ENCODE measurements at regions not wholly inside any gene's neighbourhood (a gene's known extent, or its start where the extent isn't known, plus 50 kb on each side); places are given as distances from the start of the nearest gene placed in this dataset.

DNA sequence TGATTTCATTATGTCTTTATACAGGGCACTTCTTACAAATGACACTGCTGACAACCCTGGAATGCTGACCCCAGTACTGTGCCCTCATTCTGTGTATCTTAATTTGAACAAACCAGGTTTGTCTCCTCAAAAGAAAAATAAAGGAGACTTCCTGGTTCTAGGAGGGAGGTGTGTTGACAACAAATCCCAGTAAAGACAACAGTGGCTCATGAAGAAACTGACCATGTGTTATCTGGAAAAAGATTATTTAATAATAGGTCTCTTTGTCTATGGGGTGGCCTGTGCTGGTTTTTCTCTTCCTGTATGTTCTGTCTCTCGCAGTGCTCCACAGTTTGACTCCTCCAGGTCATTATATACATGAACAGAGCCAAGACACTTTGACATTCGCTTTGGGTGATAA lies 454.6 kb downstream of the LMO4 start:
- Mint-ChIP-seq H3K4me1 (no peaks in the 10 kb centered on the region), H3K27me3 (peaks cover 2% of the 10 kb centered on the region), H3K9me3 (ENCODE audit: low read depth) (no peaks in the 10 kb centered on the region), H3K36me3 (ENCODE audit: low read depth) (no peaks in the 10 kb centered on the region), H3K27ac (no peak overlapping the region), H3K4me3 (no peak overlapping the region)
- ATAC-seq (no peak), DNase-seq (no peak)
- intact Hi-C loops (cut with DNase I, micrococcal nuclease) = no loop called here
- CTCF ChIA-PET = no interaction called here
- POLR2A ChIA-PET = no interaction called here

DNA sequence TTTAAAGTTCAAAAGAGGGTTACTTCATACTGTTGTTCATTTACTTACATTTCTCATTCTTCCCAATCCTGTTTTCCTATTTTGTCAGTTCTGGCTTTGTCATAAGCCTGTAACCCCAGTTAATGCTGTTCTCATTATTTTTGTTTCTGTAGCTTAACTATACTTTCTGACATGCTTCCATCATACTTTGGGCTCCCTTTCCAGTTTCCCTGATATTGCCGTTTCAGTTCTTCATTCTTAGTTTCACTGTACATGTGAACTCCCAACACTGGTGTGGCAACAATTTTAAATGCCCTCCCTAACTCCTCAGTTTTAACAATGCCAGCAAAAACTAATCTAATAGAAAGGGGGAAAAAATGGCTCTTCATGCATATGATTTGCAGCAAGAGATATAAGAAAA lies 456.7 kb downstream of the LMO4 start:
- intact Hi-C loops (cut with DNase I, micrococcal nuclease) = no loop called here
- H3K9me3 Mint-ChIP-seq (ENCODE audit: low read depth) = no peaks in the 10 kb centered on the region
- ATAC-seq (no peak), DNase-seq (no peak)
- H3K27me3 Mint-ChIP-seq = peaks cover 2% of the 10 kb centered on the region
- no peaks in the 10 kb centered on the region for H3K4me1 Mint-ChIP-seq
- no peak overlapping the region for H3K27ac Mint-ChIP-seq
- no peaks in the 10 kb centered on the region for H3K36me3 Mint-ChIP-seq (ENCODE audit: low read depth)
- ChIA-PET CTCF (no interaction called here), POLR2A (no interaction called here)
- no peak overlapping the region for H3K4me3 Mint-ChIP-seq

DNA sequence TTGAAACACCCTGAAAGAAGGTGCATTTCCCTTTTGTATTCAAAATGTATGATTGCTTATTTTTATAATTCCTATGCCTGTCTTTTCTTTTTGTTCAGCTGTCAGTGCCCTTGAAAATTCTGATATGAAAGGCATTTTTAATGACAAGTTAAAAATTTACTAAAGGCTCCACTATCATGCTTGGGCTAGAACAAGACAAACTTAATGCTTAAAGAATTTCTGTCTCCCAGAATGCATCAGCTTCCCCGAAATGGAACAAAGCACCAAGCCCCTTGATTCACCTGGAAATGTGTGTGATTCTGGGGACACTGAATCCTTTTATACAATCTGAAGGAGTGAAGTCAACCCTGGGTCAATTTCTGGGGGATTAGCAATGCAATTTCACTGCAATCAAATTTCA lies 457.5 kb downstream of the LMO4 start:
- ChIA-PET POLR2A (no interaction called here), CTCF (no interaction called here)
- Mint-ChIP-seq H3K27ac (no peak overlapping the region), H3K4me1 (no peaks in the 10 kb centered on the region), H3K9me3 (ENCODE audit: low read depth) (no peaks in the 10 kb centered on the region), H3K27me3 (peaks cover 2% of the 10 kb centered on the region), H3K36me3 (ENCODE audit: low read depth) (no peaks in the 10 kb centered on the region), H3K4me3 (no peak overlapping the region)
- intact Hi-C loops (cut with DNase I, micrococcal nuclease) = no loop called here
- ATAC-seq (no peak), DNase-seq (no peak)

DNA sequence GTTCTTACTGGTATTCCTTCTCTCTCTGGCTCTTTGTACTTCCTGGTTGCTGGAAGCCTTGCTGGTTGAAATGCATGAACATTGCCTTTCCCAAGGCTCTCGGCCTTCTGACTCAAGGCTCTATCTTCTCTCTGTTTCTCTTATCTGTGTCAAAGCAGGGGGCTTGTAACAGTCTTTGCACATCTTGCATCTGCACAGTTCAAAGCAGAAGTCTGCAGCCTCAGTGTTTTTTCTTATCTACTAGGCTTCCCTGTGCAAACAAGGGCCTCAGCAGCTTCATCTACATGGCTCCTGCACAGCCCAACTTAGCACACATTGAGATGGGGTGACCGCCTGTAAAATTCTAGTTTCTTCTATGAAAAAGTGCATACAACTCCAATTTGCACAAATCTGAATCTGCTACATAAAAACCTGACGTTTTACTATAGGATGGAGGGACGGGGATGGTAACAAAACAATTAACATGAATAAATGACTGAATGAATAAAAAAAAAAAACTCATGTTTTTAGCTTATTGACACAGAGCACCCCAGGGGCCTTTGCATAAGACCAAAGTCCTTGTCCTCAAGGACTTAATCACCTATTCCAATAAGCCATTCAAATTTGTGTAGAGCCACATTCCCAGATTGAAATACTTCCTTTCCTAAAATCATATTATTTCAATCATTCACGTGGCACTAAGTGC lies 458.3 kb downstream of the LMO4 start:
- no peaks in the 10 kb centered on the region for H3K36me3 Mint-ChIP-seq (ENCODE audit: low read depth)
- H3K4me3 Mint-ChIP-seq = no peak overlapping the region
- ATAC-seq (no peak), DNase-seq (no peak)
- no peaks in the 10 kb centered on the region for H3K4me1 Mint-ChIP-seq
- intact Hi-C loops (cut with DNase I, micrococcal nuclease) = no loop called here
- peaks cover 2% of the 10 kb centered on the region for H3K27me3 Mint-ChIP-seq
- ChIA-PET POLR2A (no interaction called here), CTCF (no interaction called here)
- no peaks in the 10 kb centered on the region for H3K9me3 Mint-ChIP-seq (ENCODE audit: low read depth)
- H3K27ac Mint-ChIP-seq = no peak overlapping the region

DNA sequence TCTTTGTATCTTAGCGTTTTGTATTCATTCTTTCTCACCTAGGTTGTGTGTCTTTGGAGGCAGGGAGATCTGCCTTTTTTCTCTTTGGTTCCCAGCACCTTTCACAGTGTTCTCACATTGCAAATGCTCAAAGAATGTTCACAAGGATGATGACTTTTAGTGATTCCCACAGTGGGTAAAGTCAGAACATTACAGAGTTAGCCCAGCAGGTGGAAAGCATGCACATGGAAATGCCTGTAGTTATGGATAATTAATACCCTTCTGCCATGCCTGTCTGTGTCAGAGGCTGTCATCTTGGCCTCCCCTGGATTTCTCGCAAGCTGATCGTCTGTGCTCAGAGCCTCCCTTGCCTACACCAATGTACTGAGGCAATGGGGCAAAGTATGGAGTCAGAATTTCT lies 458.9 kb downstream of the LMO4 start:
- intact Hi-C loops (cut with DNase I, micrococcal nuclease) = no loop called here
- H3K36me3 Mint-ChIP-seq (ENCODE audit: low read depth) = no peaks in the 10 kb centered on the region
- no peak overlapping the region for H3K27ac Mint-ChIP-seq
- peaks cover 2% of the 10 kb centered on the region for H3K27me3 Mint-ChIP-seq
- no peak overlapping the region for H3K4me3 Mint-ChIP-seq
- ATAC-seq (no peak), DNase-seq (no peak)
- CTCF ChIA-PET = no interaction called here
- no peaks in the 10 kb centered on the region for H3K9me3 Mint-ChIP-seq (ENCODE audit: low read depth)
- POLR2A ChIA-PET = no interaction called here
- H3K4me1 Mint-ChIP-seq = no peaks in the 10 kb centered on the region

DNA sequence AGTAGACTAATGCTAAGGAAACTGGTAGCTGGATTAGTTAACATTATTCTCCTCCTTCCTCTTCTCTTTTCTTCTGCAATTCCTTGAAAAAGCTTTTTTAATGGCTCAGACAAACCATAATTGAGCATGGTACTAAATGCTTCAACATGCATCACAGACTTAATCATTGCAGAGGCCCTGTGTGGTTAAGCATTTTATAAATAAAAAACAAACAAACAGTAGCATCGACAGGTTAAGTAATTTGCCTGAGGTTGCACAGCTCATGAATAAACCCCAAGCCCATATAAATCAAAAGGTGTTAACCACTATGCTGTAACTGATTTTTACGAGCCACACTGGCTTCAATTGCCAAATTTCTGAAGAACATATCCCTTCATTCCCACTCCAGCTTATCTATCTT lies 462.1 kb downstream of the LMO4 start:
- ChIA-PET POLR2A (no interaction called here), CTCF (no interaction called here)
- Mint-ChIP-seq H3K4me1 (no peaks in the 10 kb centered on the region), H3K36me3 (ENCODE audit: low read depth) (no peaks in the 10 kb centered on the region), H3K4me3 (no peak overlapping the region), H3K9me3 (ENCODE audit: low read depth) (no peaks in the 10 kb centered on the region), H3K27me3 (no peaks in the 10 kb centered on the region), H3K27ac (no peak overlapping the region)
- DNase-seq = no peak
- ATAC-seq = no peak
- intact Hi-C loops (cut with DNase I, micrococcal nuclease) = no loop called here

DNA sequence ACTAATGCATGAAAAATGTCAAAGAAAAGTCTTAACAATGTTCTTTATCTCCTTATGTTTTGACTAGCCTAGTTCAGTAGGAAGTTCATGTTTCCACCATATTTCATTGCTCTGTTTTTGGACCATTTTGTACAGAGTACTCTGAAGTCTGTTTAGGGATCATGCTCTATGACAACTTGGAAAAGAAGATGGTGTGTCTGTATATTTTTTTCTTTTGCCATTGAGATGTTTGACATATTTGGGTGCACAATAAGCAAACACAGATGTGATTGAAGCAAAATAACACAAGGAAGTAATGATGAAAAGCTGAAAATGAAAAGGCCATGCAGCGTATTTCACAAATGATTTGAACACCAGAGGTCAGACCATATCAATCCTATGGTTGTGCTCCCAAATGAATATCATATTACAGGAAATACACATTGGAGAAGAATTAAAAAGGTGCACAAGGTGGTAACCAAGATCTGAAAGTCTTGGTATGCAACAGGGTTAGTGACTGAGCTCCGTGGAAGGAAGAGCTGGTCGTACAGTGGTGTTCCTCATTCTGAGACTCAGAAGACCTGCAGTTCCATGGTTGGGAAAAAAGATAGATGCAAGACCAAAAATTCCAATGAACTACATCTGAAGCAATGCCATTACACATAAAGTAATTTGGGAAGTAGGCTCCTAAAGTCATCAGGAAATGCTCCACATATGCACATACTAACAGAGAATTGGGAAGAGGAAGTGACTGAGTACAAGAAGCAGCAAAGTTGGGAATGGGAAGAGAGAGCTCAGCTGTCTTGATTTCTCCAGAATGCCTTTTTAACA lies 463.5 kb downstream of the LMO4 start:
- ATAC-seq (no peak), DNase-seq (no peak)
- Mint-ChIP-seq H3K4me1 (no peaks in the 10 kb centered on the region), H3K27ac (no peak overlapping the region), H3K36me3 (ENCODE audit: low read depth) (no peaks in the 10 kb centered on the region), H3K27me3 (no peaks in the 10 kb centered on the region), H3K9me3 (ENCODE audit: low read depth) (no peaks in the 10 kb centered on the region), H3K4me3 (no peak overlapping the region)
- POLR2A ChIA-PET = no interaction called here
- intact Hi-C loops (cut with DNase I, micrococcal nuclease) = no loop called here
- CTCF ChIA-PET = interaction anchor here (0.5 kb wide), 1 partner anchor 14 kb away, joined by 3 read pairs; no protein-coding TSS in a partner anchor

DNA sequence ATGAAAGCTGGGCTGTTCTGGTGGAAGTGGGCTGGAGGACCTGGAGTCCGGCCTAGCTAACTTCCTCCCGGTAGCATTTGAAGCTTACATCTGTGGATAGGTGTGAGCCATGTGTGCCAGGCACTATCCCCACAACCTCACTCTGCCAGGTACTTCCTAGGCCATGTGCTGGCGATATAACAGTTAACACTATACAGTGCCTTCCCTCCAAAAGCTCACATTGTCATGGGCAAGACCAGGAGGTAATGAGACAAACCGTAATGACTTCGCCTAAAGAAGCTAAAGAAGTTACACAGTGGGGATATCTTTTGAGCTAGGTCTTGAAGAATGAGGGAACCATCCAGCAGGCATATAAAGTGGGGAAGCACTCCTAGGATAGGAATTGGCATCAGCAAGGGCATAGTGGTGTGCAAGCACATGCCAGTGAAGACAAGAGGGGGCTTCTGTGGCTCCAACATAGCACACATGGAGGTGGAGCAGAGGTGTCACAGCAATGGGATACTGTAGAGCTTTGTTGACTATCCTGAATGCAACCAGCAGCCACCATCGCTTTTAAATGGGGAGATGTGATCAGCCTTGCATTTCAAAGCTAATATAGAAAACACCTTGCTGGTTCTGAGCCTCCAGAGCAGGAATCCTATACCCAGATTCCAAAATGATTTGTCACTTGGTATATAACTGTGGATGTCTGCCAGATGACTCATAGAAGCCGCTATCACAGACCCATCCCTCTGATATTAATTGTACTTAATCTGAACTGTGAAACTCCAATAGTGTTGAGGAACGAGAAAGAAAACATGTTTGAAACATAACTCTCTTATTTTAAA lies 466.3 kb downstream of the LMO4 start:
- H3K27me3 Mint-ChIP-seq = peaks cover 7% of the 10 kb centered on the region

DNA sequence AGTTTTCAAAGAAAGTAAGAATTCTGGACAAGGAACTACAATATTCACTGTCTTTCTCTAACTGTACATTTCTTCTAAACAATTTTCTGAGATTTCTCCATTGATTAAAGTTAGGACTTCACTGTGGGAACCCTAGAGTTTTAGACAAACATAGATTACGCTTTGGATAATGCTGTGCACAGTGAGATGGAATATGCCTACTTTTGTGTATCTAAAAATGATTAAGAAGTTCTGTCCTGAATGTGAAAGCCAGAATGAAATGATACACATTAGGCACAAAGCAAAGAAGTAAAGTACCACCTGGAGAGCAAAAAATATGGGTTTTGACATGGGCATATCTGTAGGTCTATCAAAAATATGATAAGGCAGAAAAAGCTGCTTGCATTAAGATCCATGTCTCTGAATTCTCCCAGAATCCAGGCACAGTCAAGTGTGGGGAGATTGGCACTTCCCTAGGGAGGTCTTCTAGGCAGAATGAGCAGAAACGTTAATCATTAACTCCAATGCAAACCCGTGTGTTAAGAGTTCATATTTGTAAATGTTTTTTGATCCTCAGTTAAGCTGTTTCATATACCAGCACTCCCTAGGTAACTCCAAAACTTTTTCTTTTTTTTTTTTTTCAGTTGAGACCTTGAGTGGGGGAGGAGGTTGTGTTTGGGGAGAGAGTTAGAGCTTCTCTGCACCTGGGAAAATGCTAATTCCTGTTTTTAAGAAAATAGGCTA lies 467.1 kb downstream of the LMO4 start:
- ChIA-PET POLR2A (no interaction called here), CTCF (interaction anchor here (0.8 kb wide), 1 partner anchor 50 kb away, joined by 3 read pairs; no protein-coding TSS in a partner anchor)
- Mint-ChIP-seq H3K36me3 (ENCODE audit: low read depth) (no peaks in the 10 kb centered on the region), H3K27me3 (peaks cover 7% of the 10 kb centered on the region), H3K4me3 (no peak overlapping the region), H3K9me3 (ENCODE audit: low read depth) (no peaks in the 10 kb centered on the region), H3K4me1 (no peaks in the 10 kb centered on the region), H3K27ac (no peak overlapping the region)
- no peak for DNase-seq
- ATAC-seq = no peak
- intact Hi-C loops (cut with DNase I, micrococcal nuclease) = no loop called here

More for the DNA sequence above, 466.3 kb downstream of the LMO4 start:
- no peak for ATAC-seq
- ChIA-PET POLR2A (no interaction called here), CTCF (interaction anchor here (0.6 kb wide), 1 partner anchor 28 kb away, joined by 3 read pairs; no protein-coding TSS in a partner anchor)
- no peak overlapping the region for H3K4me3 Mint-ChIP-seq
- H3K9me3 Mint-ChIP-seq (ENCODE audit: low read depth) = no peaks in the 10 kb centered on the region
- no peak overlapping the region for H3K27ac Mint-ChIP-seq
- no peaks in the 10 kb centered on the region for H3K36me3 Mint-ChIP-seq (ENCODE audit: low read depth)
- DNase-seq = no peak
- intact Hi-C loops (cut with DNase I, micrococcal nuclease) = no loop called here
- no peaks in the 10 kb centered on the region for H3K4me1 Mint-ChIP-seq

DNA sequence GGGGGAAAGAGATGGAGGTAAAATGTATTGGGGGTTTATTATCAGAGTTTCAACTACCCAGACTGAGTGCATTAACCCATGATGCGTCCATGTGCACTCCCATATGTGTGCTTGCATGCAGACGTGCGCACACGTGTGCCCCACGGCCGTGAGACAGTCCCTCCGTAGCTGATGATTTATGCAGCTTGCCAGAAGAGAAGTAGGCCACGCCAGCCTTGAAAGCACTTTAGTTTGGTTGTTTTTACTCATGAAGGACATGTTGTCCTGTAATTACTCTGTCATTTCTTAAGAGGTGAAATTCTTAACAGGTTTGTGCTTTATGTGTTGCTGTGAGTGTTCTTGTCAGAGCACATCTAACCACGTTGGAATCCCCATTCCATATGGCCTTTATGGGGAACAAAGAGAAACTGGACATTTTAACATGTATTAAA lies 467.8 kb downstream of the LMO4 start:
- no peak for ATAC-seq

DNA sequence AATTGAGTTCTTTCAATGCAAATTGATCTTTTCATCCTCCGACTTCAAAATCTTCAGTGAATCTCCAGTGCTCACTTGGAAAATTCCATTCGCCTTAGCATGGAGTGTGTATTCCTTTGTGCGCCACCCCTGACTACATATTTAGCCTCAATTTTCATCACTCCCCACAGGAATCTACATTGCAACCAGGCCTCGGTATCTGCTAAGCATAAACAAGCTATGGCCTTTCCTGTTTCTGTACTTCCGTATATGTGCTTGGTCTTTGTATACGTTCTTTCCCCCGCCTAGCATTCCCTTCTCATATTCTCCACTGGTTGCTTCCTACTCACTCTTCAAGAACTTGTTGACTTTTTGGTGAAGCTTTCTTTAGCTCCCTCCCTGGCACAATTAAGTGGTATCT lies 470.8 kb downstream of the LMO4 start:
- H3K4me1 Mint-ChIP-seq = no peaks in the 10 kb centered on the region
- H3K36me3 Mint-ChIP-seq (ENCODE audit: low read depth) = no peaks in the 10 kb centered on the region
- H3K27me3 Mint-ChIP-seq = peaks cover 7% of the 10 kb centered on the region
- H3K27ac Mint-ChIP-seq = no peak overlapping the region
- POLR2A ChIA-PET = no interaction called here
- H3K4me3 Mint-ChIP-seq = no peak overlapping the region
- DNase-seq = no peak
- ATAC-seq = no peak
- no peaks in the 10 kb centered on the region for H3K9me3 Mint-ChIP-seq (ENCODE audit: low read depth)
- intact Hi-C loops (cut with DNase I, micrococcal nuclease) = no loop called here
- CTCF ChIA-PET = no interaction called here

More for the DNA sequence above, 467.8 kb downstream of the LMO4 start:
- Mint-ChIP-seq H3K27me3 (peaks cover 7% of the 10 kb centered on the region), H3K4me3 (no peak overlapping the region), H3K36me3 (ENCODE audit: low read depth) (no peaks in the 10 kb centered on the region), H3K9me3 (ENCODE audit: low read depth) (no peaks in the 10 kb centered on the region), H3K4me1 (no peaks in the 10 kb centered on the region), H3K27ac (no peak overlapping the region)
- CTCF ChIA-PET = interaction anchor here (0.8 kb wide), 1 partner anchor 50 kb away, joined by 3 read pairs; no protein-coding TSS in a partner anchor
- intact Hi-C loops (cut with DNase I, micrococcal nuclease) = no loop called here
- POLR2A ChIA-PET = no interaction called here
- DNase-seq = no peak

Measured in activated CD4-positive, alpha-beta T cell treated with anti-CD3 and anti-CD28 coated beads for 36 hours (primary cell).